IPS DF 4.7 (cell line): ENCODE measurements at regions not wholly inside any gene's neighbourhood (a gene's known extent, or its start where the extent isn't known, plus 50 kb on each side); places are given as distances from the start of the nearest gene placed in this dataset.

Experiments used
- DNase-seq: peaks from one replicate; pipeline ENCODE4 v3.0.0-alpha.2; 2013; ENCODE audit warnings: low spot score; ENCODE audit errors: extremely low read depth

- no peak for DNase-seq
Observed at GRCh38 chr9:91127653-91128052, 234.1 kb downstream of the AUH start.

GRCh38 chr9:91130796-91131318 lies 230.9 kb downstream of the AUH start:
- DNase-seq, result no peak

GRCh38 chr9:91131433-91131839 lies 230.3 kb downstream of the AUH start:
- DNase-seq, result no peak

- DNase-seq, result no peak
Observed at GRCh38 chr9:91132576-91133073, 229.1 kb downstream of the AUH start.

- DNase-seq, result no peak
Observed at GRCh38 chr9:91134608-91135007, 227.1 kb downstream of the AUH start.

GRCh38 chr9:91137391-91137790 lies 224.3 kb downstream of the AUH start:
- DNase-seq, result no peak

- DNase-seq, result no peak
Observed at GRCh38 chr9:91138760-91139159, 223.0 kb downstream of the AUH start.

- no peak for DNase-seq
Observed at GRCh38 chr9:91141407-91141965, 220.2 kb downstream of the AUH start.

GRCh38 chr9:91143162-91143561 lies 218.6 kb downstream of the AUH start:
- no peak for DNase-seq

GRCh38 chr9:91143642-91144041 lies 218.1 kb downstream of the AUH start:
- DNase-seq, result no peak

- DNase-seq, result no peak
Observed at GRCh38 chr9:91144769-91145168, 216.9 kb downstream of the AUH start.

- no peak for DNase-seq
Observed at GRCh38 chr9:91145496-91145895, 216.2 kb downstream of the AUH start.

GRCh38 chr9:91146391-91147019 lies 215.2 kb downstream of the AUH start:
- no peak for DNase-seq

- no peak for DNase-seq
Observed at GRCh38 chr9:91147079-91147708, 214.5 kb downstream of the AUH start.

GRCh38 chr9:91148306-91148705 lies 213.4 kb downstream of the AUH start:
- DNase-seq, result no peak

- no peak for DNase-seq
Observed at GRCh38 chr9:91150273-91150997, 211.3 kb downstream of the AUH start.

- DNase-seq, result no peak
Observed at GRCh38 chr9:91150998-91151717, 210.6 kb downstream of the AUH start.

GRCh38 chr9:91151718-91152095 lies 210.0 kb downstream of the AUH start:
- DNase-seq, result no peak

- DNase-seq, result no peak
Observed at GRCh38 chr9:91154686-91155085, 207.0 kb downstream of the AUH start.

- no peak for DNase-seq
Observed at GRCh38 chr9:91155181-91155580, 206.5 kb downstream of the AUH start.

GRCh38 chr9:91155746-91156376 lies 205.9 kb downstream of the AUH start:
- DNase-seq, result no peak
